GM12873 (cell line): ENCODE measurements at regions not wholly inside any gene's neighbourhood (a gene's known extent, or its start where the extent isn't known, plus 50 kb on each side); places are given as distances from the start of the nearest gene placed in this dataset.

Experiments used
- CTCF ChIP-seq: IDR thresholded peaks from 2 replicates; pipeline ENCODE4 v1.5.1; 2012; ENCODE audit warnings: low read depth, mild to moderate bottlenecking, moderate library complexity, low read length, control low read depth; ENCODE audit not compliant: insufficient read depth; ENCODE audit errors: missing control alignments

- TF ChIP-seq CTCF: no peak
Observed at GRCh38 chr5:52597625-52598024, 190.1 kb upstream of the ITGA1 start.

GRCh38 chr5:52598968-52599367 lies 188.7 kb upstream of the ITGA1 start:
- no peak for TF ChIP-seq CTCF

- no peak for TF ChIP-seq CTCF
Observed at GRCh38 chr5:52603778-52604554, 183.8 kb upstream of the ITGA1 start.

- no peak for TF ChIP-seq CTCF
Observed at GRCh38 chr5:52605317-52606313, 182.1 kb upstream of the ITGA1 start.

GRCh38 chr5:52607227-52607824 lies 180.4 kb upstream of the ITGA1 start:
- no peak for TF ChIP-seq CTCF

- no peak for TF ChIP-seq CTCF
Observed at GRCh38 chr5:52620315-52620714, 167.4 kb upstream of the ITGA1 start.

GRCh38 chr5:52623291-52623690 lies 164.4 kb upstream of the ITGA1 start:
- no peak for TF ChIP-seq CTCF
